ENCODE measurements at regions not wholly inside any gene's neighbourhood (a gene's known extent, or its start where the extent isn't known, plus 50 kb on each side); places are given as distances from the start of the nearest gene placed in this dataset.

DNA sequence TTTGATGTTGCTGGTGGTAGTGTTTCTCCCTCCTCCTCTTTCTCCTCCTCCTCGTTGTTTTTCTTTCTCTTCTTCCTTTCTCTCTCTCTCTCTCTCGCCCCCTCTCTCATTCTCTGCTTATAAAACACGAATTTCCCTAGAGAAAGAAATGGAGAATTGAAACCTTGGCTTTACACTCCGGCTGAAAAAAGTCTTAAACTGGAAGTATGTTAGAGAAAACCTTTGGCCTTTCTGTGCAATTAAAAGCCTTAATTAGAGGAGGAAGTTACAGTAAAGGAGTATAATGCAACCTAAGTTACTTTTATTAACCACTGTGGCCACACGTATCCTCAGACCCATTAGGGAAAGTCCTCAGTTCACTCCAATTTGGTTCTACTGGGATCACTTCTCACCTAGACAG is 501.7 kb upstream of the SORCS1 start:
- no peak for TF ChIP-seq POLR2A (IDR thresholded peaks at IDR 0.05; ENCODE audit: low read depth, low read length)
- no peak for TF ChIP-seq SPI1 (IDR thresholded peaks at IDR 0.05; ENCODE audit: low read depth, low read length)
